ENCODE measurements at regions not wholly inside any gene's neighbourhood (a gene's known extent, or its start where the extent isn't known, plus 50 kb on each side); places are given as distances from the start of the nearest gene placed in this dataset.

DNA sequence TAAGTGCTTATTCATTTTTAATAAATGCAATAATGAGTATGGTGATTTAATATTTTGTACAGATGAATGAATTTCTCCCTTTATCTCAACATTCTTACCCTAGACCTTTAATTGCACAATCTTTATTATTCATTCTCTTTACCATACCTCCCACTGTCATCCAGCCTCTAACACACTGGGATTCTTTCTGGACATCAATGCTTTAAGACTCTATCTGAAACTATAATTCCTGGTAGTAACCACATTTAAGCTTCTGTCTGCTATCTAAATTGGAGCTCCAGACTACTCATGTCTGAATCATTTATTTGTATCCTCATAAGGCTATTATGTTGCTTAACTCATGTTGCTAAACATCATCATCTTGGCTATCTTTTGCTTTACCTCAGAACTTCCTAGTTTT is 270.2 kb downstream of the ALG10B start:
- no peak for DNase-seq

DNA sequence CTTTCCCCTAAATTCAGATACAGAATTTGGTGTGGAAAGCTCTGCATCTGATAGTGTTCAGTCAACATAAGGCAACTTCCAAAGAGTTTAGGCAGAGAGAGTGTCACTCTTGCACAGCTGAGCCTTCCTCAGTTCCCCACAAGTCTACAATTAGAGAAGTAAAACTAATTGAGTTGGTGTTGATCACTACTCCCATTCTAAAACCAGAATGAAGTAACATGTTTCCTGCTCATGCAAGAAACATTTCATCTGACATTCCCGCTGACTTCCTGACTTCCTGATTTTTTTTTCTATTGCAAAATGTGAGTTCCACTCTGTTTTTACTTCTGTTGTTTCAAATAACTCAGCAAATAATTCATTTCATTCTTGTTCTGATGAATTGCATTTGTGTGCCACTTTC is 271.0 kb downstream of the ALG10B start:
- no peak for DNase-seq

DNA sequence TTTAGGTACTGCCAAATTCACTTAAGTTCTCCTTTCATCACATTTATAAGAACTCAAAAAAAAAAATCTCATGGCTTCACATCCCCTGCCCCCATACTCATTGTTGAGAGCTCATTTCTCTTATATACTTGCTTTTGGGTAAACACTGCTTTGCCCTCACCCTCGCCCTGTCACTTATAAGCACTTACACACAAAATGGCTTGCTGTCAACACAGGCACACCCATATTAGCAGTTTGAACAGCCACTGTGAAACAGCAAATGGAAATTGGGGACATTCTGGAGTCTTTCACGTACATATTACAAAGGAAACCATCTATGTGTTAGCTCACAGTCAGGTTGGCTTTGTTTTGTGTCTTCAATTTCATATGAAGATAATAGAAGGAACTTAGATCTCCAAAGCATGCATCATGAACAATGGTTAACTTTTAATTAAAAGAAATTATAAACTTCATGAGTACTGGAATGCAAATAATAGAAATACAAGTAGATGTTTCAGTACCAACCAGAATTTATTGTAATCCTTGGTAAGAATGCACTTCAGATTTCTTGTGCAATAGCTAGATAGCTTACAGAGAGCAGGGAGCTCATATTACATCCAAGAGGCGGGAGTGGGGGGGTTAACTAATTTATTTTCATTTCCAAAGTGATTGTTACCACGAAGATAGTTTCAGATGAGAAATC is 272.2 kb downstream of the ALG10B start:
- no peak for DNase-seq

DNA sequence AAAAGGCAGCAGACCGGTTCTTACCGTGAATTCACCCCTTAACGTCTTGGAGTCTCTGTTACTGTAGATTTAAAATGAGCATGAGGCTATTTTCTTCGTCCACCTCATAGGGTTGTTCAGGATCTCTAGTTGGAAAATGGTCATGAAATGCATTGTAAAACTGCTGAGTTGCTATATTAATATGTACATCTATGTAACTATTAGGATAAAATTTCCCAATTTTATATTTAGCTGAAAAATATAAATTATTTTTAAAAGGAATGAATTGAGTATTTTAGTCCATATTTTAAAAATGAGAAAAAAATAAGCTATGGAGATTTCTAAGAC is 272.7 kb downstream of the ALG10B start:
- no peak for DNase-seq

DNA sequence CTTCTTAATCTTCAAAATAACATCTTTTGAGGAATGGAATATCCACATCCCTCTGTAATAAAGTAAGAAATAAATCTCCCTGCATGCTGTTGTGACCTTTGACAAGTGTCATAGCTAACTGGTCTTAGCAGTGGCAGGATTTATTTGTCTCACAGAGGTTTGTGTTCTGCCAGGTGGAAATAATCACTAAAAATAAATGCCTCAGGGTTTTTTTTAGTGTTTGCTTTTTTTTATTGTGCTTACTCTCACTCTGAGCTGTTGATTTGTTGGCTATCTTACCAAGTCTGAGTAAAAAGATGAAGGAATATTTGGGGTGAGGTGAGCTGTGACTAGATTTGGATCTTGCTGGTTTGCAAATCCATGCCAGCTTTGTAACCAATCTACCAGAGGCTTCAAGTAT is 285.4 kb downstream of the ALG10B start:
- no peak for DNase-seq

All from NCI-H446 (cell line).